Stimulated activated CD4-positive, alpha-beta T cell treated with anti-CD3 and anti-CD28 coated beads, Interleukin-15, amount 100 ng/mL, for 48 hours (primary cell): ENCODE measurements at regions not wholly inside any gene's neighbourhood (a gene's known extent, or its start where the extent isn't known, plus 50 kb on each side); places are given as distances from the start of the nearest gene placed in this dataset.
"Not testable (repeated sequence)": the region's sequence is repeated elsewhere in the genome, so short reads cannot be mapped to it uniquely, and the experiment has no call there.

Experiments
- DNase-seq, 2 donors: peaks; one replicate each; pipeline ENCODE4 v3.0.0-alpha.2; 2020; ENCODE audit warnings: low read depth in 2 of 2

GRCh38 chr2:14047491-14047890 lies 585.0 kb upstream of the LRATD1 start:
- no peak for DNase-seq

- DNase-seq = no peak
Observed at GRCh38 chr2:14051401-14051800, 581.1 kb upstream of the LRATD1 start.

GRCh38 chr2:14053105-14053504 lies 579.4 kb upstream of the LRATD1 start:
- no peak for DNase-seq

- no peak for DNase-seq
Observed at GRCh38 chr2:14064346-14064745, 568.2 kb upstream of the LRATD1 start.

- no peak for DNase-seq
Observed at GRCh38 chr2:14072338-14072737, 560.2 kb upstream of the LRATD1 start.

GRCh38 chr2:14074691-14075090 lies 557.8 kb upstream of the LRATD1 start:
- DNase-seq = no peak

GRCh38 chr2:14079576-14079975 lies 552.9 kb upstream of the LRATD1 start:
- no peak for DNase-seq

GRCh38 chr2:14081521-14081920 lies 551.0 kb upstream of the LRATD1 start:
- no peak for DNase-seq

- no peak for DNase-seq
Observed at GRCh38 chr2:14082640-14083039, 549.9 kb upstream of the LRATD1 start.

- DNase-seq = no peak
Observed at GRCh38 chr2:14094592-14094991, 537.9 kb upstream of the LRATD1 start.

- DNase-seq = not testable (repeated sequence)
Observed at GRCh38 chr2:14099101-14099500, 533.4 kb upstream of the LRATD1 start.

- no peak for DNase-seq
Observed at GRCh38 chr2:14114275-14114674, 518.2 kb upstream of the LRATD1 start.

GRCh38 chr2:14120376-14120775 lies 512.1 kb upstream of the LRATD1 start:
- DNase-seq = no peak

- DNase-seq = no peak
Observed at GRCh38 chr2:14123436-14124103, 508.9 kb upstream of the LRATD1 start.

- DNase-seq = no peak
Observed at GRCh38 chr2:14125624-14126293, 506.8 kb upstream of the LRATD1 start.

GRCh38 chr2:14126846-14127245 lies 505.7 kb upstream of the LRATD1 start:
- DNase-seq = no peak

GRCh38 chr2:14127765-14128164 lies 504.8 kb upstream of the LRATD1 start:
- DNase-seq = no peak

GRCh38 chr2:14132386-14132785 lies 500.1 kb upstream of the LRATD1 start:
- DNase-seq = no peak

- DNase-seq = no peak
Observed at GRCh38 chr2:14134771-14135170, 497.7 kb upstream of the LRATD1 start.

- DNase-seq = no peak
Observed at GRCh38 chr2:14136030-14136429, 496.5 kb upstream of the LRATD1 start.

- no peak for DNase-seq
Observed at GRCh38 chr2:14137643-14138042, 494.9 kb upstream of the LRATD1 start.

GRCh38 chr2:14140009-14140550 lies 492.4 kb upstream of the LRATD1 start:
- no peak for DNase-seq

- DNase-seq = no peak
Observed at GRCh38 chr2:14143435-14143834, 489.1 kb upstream of the LRATD1 start.
